Brain microvascular endothelial cell (primary cell): ENCODE measurements at regions not wholly inside any gene's neighbourhood (a gene's known extent, or its start where the extent isn't known, plus 50 kb on each side); places are given as distances from the start of the nearest gene placed in this dataset.

ENCODE experiments used
- DNase-seq: peaks from one replicate; pipeline ENCODE4 v3.0.0-alpha.2; 2020
- H3K27ac ChIP-seq: fragments of 250-450 bp; sonication (Bioruptor Pico); 2 replicates; pipeline ENCODE4 v1.5.1; 2020; ENCODE audit warnings: mild to moderate bottlenecking, moderate library complexity
- H3K27me3 ChIP-seq: fragments of 250-450 bp; sonication (Bioruptor Pico); replicated peaks from 2 replicates; pipeline ENCODE4 v1.5.1; 2020; ENCODE audit warnings: mild to moderate bottlenecking
- H3K36me3 ChIP-seq: fragments of 250-450 bp; sonication (Bioruptor Pico); replicated peaks from 2 replicates; pipeline ENCODE4 v1.5.1; 2020; ENCODE audit warnings: mild to moderate bottlenecking
- H3K4me3 ChIP-seq: 2 replicates; pipeline ENCODE4 v1.5.1; 2011; ENCODE audit warnings: low read depth, mild to moderate bottlenecking, control low read depth, low read length, moderate library complexity
- CTCF ChIP-seq: IDR thresholded peaks from 2 replicates; pipeline ENCODE4 v1.5.1; 2011; ENCODE audit warnings: low read depth, mild to moderate bottlenecking, moderate library complexity, low read length, control low read depth, inconsistent platforms; ENCODE audit errors: missing control alignments
- in situ Hi-C: cut with HindIII; loops from 2 replicates; pipeline ENCODE4 v1.10.0; 2017; ENCODE audit warnings: low sequenced_read_pairs, low pct_ligation_motif_present

- in situ Hi-C loops = no loop called here
- Histone ChIP-seq H3K27me3 (no peaks in the 10 kb centered on the region), H3K36me3 (no peaks in the 10 kb centered on the region), H3K4me3 (no peak overlapping the region), H3K27ac (no peak overlapping the region)
- TF ChIP-seq CTCF = no peak
- DNase-seq = no peak
Measured at GRCh38 chr15:86010398-86010797, 69.3 kb upstream of the AGBL1 start.

GRCh38 chr15:86010891-86011290 is 68.8 kb upstream of the AGBL1 start:
- no peak for TF ChIP-seq CTCF
- no peak for DNase-seq
- no peaks in the 10 kb centered on the region for H3K27me3 ChIP-seq
- H3K4me3 ChIP-seq = no peak overlapping the region
- no peak overlapping the region for H3K27ac ChIP-seq
- H3K36me3 ChIP-seq = no peaks in the 10 kb centered on the region
- in situ Hi-C loops = no loop called here

- in situ Hi-C loops = no loop called here
Measured at GRCh38 chr15:86014016-86014415, 65.7 kb upstream of the AGBL1 start.

GRCh38 chr15:86016750-86017149 is 62.9 kb upstream of the AGBL1 start:
- no peak for TF ChIP-seq CTCF
- Histone ChIP-seq H3K4me3 (no peak overlapping the region), H3K36me3 (no peaks in the 10 kb centered on the region), H3K27ac (no peak overlapping the region), H3K27me3 (no peaks in the 10 kb centered on the region)
- in situ Hi-C loops = no loop called here
- no peak for DNase-seq

More at GRCh38 chr15:86014016-86014415, 65.7 kb upstream of the AGBL1 start:
- TF ChIP-seq CTCF = no peak
- no peaks in the 10 kb centered on the region for H3K27me3 ChIP-seq
- H3K4me3 ChIP-seq = no peak overlapping the region
- no peaks in the 10 kb centered on the region for H3K36me3 ChIP-seq
- no peak overlapping the region for H3K27ac ChIP-seq
- no peak for DNase-seq

- DNase-seq = no peak
- no peak for TF ChIP-seq CTCF
- Histone ChIP-seq H3K27ac (no peak overlapping the region), H3K36me3 (no peaks in the 10 kb centered on the region), H3K4me3 (no peak overlapping the region), H3K27me3 (no peaks in the 10 kb centered on the region)
- in situ Hi-C loops = no loop called here
Measured at GRCh38 chr15:86018679-86019078, 61.0 kb upstream of the AGBL1 start.
